ENCODE measurements at regions not wholly inside any gene's neighbourhood (a gene's known extent, or its start where the extent isn't known, plus 50 kb on each side); places are given as distances from the start of the nearest gene placed in this dataset.

DNA sequence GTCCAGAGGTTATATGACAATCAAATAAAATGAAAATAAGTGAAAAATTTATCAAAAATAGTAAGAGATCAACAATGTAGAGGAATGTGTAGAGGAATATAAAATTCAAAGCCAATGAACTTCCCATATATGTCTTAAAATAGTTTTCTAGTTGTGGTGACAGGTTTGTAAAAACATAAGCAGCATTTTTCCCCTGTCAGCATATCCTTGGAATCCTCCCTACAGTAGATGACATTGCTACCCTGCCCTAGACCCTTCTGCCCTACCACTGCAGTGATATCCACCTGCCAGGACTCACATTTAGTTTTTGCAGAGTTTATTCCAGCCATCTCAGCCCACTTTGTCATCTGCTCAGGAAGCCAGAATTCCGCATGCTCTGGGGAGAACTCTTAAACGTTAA, 842.0 kb downstream of the RPS29 start:
- H3K4me3 ChIP-seq (ENCODE audit: low read depth, low read length), result no peak overlapping the region
- no peak for TF ChIP-seq CTCF (IDR thresholded peaks at IDR 0.05; ENCODE audit: low read depth, low read length)

GRCh38 chr14:48738186-48738925, 847.8 kb downstream of the RPS29 start:
- TF ChIP-seq CTCF (IDR thresholded peaks at IDR 0.05; ENCODE audit: low read depth, low read length), result no peak
- H3K4me3 ChIP-seq (ENCODE audit: low read depth, low read length), result no peak overlapping the region

DNA sequence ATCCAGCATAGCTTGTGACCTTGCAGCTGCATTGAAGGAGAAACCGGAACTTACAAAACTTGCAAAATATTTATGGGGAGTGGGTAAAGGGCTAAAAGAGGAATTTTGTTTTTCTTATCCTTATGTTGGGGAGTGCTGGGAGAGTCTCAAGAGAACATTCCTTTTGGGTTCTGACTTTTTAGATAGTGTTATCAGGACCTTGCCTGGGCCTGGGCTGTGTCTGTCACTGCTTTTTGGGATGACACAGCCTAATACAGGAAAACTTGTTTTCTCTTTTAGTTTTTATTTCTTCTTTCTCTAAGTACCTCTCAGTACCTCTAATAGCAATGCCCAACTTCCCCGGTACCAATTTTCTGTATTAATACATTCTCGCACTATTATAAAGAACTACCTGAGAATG, 850.6 kb downstream of the RPS29 start:
- H3K4me3 ChIP-seq (ENCODE audit: low read depth, low read length), result no peak overlapping the region
- no peak for TF ChIP-seq CTCF (IDR thresholded peaks at IDR 0.05; ENCODE audit: low read depth, low read length)

GRCh38 chr14:48731260-48731659, 854.9 kb downstream of the RPS29 start:
- TF ChIP-seq CTCF (IDR thresholded peaks at IDR 0.05; ENCODE audit: low read depth, low read length), result no peak
- H3K4me3 ChIP-seq (ENCODE audit: low read depth, low read length), result no peak overlapping the region

DNA sequence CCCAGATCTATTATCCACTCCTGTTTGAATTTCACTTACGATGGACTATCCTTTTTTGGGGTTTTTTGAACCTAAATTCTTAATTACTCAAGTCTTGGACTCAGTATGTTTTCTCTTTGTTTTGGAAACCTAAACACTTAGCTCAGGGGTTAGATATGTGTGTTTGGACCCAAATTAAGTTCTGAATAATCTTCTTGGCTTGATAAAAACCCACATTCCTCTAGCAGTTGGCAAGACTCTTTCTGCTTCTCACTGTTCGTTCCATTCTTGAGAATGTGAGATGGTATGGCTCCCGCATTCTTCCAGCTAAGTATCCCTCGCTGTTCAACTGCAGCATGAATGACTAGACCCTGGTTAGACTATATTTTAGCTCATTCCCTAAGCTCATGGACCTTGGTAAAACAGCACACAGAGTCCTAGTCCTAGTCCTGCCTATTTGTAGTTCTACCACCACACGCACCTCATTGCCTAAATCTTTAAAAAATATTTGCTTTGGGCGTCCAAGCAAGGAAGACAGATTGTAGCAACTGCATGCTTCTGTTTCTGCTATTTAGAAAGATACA, 860.0 kb downstream of the RPS29 start:
- no peak for TF ChIP-seq CTCF (IDR thresholded peaks at IDR 0.05; ENCODE audit: low read depth, low read length)

GRCh38 chr14:48725051-48725734, 861.0 kb downstream of the RPS29 start:
- no peak overlapping the region for H3K4me3 ChIP-seq (ENCODE audit: low read depth, low read length)
- TF ChIP-seq CTCF (IDR thresholded peaks at IDR 0.05; ENCODE audit: low read depth, low read length), result no peak

More for the DNA sequence above, 860.0 kb downstream of the RPS29 start:
- no peak overlapping the region for H3K4me3 ChIP-seq (ENCODE audit: low read depth, low read length)
